ENCODE measurements at regions not wholly inside any gene's neighbourhood (a gene's known extent, or its start where the extent isn't known, plus 50 kb on each side); places are given as distances from the start of the nearest gene placed in this dataset.

DNA sequence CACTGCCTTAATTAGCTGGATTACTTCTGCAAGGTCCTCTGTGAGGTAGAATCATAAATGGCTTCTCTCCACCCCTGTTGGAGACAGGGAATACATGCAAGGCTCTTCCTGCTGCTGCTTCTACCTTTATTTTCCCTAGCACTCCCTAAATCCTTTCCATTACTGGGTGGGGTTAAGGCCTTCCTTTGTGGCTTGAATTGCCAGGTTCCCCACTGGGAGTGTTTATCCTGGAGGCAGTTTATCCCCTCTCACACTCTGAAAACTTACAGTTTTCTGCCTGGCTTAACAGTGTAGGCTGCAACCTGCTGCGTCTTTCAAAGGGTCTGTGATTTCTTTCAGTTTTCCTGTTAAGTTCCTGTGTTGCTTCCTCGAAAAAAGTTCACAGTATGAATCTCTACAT lies 1062.3 kb upstream of the CRIM1 start:
- Histone ChIP-seq H3K27ac (ENCODE audit: low read depth in 1 of 2, low read length in 2 of 2) (no peak overlapping the region), H3K27me3 (ENCODE audit: control insufficient read depth in 1 of 2, insufficient read depth in 2 of 2, low read length in 2 of 2) (no peaks in the 10 kb centered on the region), H3K4me1 (ENCODE audit: insufficient read depth, low read length) (no peaks in the 10 kb centered on the region), H3K4me3 (ENCODE audit: low read length) (no peak overlapping the region), H3K9me3 (ENCODE audit: control insufficient read depth in 1 of 2, insufficient read depth in 1 of 2, low read length in 2 of 2) (peaks cover 0 to 7% of the 10 kb centered on the region in 2 experiments), H3K36me3 (ENCODE audit: insufficient read depth, low read length) (no peaks in the 10 kb centered on the region)
- Mint-ChIP-seq H3K4me3 (no peak overlapping the region), H3K36me3 (ENCODE audit: low read depth) (no peaks in the 10 kb centered on the region), H3K4me1 (ENCODE audit: low read depth) (no peaks in the 10 kb centered on the region), H3K27ac (no peak overlapping the region), H3K9me3 (peaks cover 2% of the 10 kb centered on the region), H3K27me3 (no peaks in the 10 kb centered on the region)
- ChIA-PET POLR2A (no interaction called here), CTCF (no interaction called here)
- TF ChIP-seq, protein P1, sequence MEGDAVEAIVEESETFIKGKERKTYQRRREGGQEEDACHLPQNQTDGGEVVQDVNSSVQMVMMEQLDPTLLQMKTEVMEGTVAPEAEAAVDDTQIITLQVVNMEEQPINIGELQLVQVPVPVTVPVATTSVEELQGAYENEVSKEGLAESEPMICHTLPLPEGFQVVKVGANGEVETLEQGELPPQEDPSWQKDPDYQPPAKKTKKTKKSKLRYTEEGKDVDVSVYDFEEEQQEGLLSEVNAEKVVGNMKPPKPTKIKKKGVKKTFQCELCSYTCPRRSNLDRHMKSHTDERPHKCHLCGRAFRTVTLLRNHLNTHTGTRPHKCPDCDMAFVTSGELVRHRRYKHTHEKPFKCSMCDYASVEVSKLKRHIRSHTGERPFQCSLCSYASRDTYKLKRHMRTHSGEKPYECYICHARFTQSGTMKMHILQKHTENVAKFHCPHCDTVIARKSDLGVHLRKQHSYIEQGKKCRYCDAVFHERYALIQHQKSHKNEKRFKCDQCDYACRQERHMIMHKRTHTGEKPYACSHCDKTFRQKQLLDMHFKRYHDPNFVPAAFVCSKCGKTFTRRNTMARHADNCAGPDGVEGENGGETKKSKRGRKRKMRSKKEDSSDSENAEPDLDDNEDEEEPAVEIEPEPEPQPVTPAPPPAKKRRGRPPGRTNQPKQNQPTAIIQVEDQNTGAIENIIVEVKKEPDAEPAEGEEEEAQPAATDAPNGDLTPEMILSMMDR (IDR thresholded peaks at IDR 0.05), result no peak
- DNase-seq, result no peak
- intact Hi-C loops (cut with DNase I, micrococcal nuclease), result no loop called here
- no peak for ATAC-seq (ENCODE audit: poor library complexity)

DNA sequence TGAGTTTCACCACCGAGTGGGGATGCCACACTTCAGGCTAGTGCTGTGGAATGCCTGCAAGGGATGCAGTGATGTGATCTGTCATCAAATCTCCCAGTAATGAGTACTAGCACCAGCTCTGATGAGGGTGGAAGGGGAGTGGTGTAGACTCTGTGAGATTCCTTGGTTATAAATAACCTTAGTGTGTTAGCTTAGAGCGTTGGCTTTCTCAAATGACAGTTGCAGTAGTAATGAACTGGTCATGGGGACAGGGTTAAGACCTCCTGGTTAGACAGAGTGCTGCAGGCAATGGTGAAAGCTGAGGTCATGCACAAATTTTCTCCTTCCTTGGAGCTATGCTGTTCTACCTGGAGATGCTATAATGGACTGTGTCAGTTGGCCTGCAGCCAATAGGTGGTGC lies 1063.4 kb upstream of the CRIM1 start:
- H3K9me3 Mint-ChIP-seq, result peaks cover 2% of the 10 kb centered on the region
- intact Hi-C loops (cut with DNase I, micrococcal nuclease), result no loop called here
- H3K36me3 Mint-ChIP-seq (ENCODE audit: low read depth), result no peaks in the 10 kb centered on the region
- POLR2A ChIA-PET, result no interaction called here
- H3K27ac Mint-ChIP-seq, result no peak overlapping the region
- DNase-seq (no peak), ATAC-seq (ENCODE audit: poor library complexity) (no peak)
- H3K27ac ChIP-seq (ENCODE audit: low read depth in 1 of 2, low read length in 2 of 2), result no peak overlapping the region
- TF ChIP-seq, protein P1 (IDR thresholded peaks at IDR 0.05), result no peak
- no peaks in the 10 kb centered on the region for H3K36me3 ChIP-seq (ENCODE audit: insufficient read depth, low read length)
- no peaks in the 10 kb centered on the region for H3K4me1 ChIP-seq (ENCODE audit: insufficient read depth, low read length)
- no peak overlapping the region for H3K4me3 ChIP-seq (ENCODE audit: low read length)
- no peaks in the 10 kb centered on the region for H3K4me1 Mint-ChIP-seq (ENCODE audit: low read depth)
- H3K9me3 ChIP-seq (ENCODE audit: control insufficient read depth in 1 of 2, insufficient read depth in 1 of 2, low read length in 2 of 2), result peaks cover 0 to 7% of the 10 kb centered on the region in 2 experiments
- H3K27me3 Mint-ChIP-seq, result no peaks in the 10 kb centered on the region
- no peak overlapping the region for H3K4me3 Mint-ChIP-seq
- CTCF ChIA-PET, result no interaction called here
- no peaks in the 10 kb centered on the region for H3K27me3 ChIP-seq (ENCODE audit: control insufficient read depth in 1 of 2, insufficient read depth in 2 of 2, low read length in 2 of 2)

DNA sequence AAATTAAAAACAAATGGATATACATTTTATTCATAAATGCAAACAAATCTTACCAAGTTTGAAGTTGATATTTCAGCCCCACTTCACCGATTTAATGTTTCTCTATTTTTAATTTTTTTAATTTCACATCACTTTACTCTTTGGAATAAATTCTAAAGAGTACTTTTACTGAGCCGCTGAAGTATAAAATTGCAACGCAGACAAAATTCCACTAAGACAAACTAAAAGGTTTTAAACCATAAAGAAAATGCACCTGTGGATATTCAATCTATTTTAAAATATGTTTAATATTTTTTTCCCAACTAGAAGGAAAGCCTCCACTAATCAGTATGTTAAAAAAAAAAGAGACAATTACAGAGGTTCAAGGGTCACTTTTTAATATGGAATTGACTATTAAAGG lies 1073.9 kb upstream of the CRIM1 start:
- Mint-ChIP-seq H3K27me3 (no peaks in the 10 kb centered on the region), H3K27ac (no peak overlapping the region), H3K4me3 (no peak overlapping the region), H3K9me3 (peaks cover 2% of the 10 kb centered on the region), H3K4me1 (ENCODE audit: low read depth) (no peaks in the 10 kb centered on the region), H3K36me3 (ENCODE audit: low read depth) (no peaks in the 10 kb centered on the region)
- CTCF ChIA-PET, result interaction anchor here (0.6 to 0.7 kb wide), 2 partner anchors 24 to 26 kb away, joined by 3 read pairs; no protein-coding TSS in a partner anchor
- TF ChIP-seq, protein P1 (IDR thresholded peaks at IDR 0.05), result no peak
- POLR2A ChIA-PET, result no interaction called here
- Histone ChIP-seq H3K36me3 (ENCODE audit: insufficient read depth, low read length) (no peaks in the 10 kb centered on the region), H3K27me3 (ENCODE audit: control insufficient read depth in 1 of 2, insufficient read depth in 2 of 2, low read length in 2 of 2) (no peaks in the 10 kb centered on the region), H3K4me3 (ENCODE audit: low read length) (no peak overlapping the region), H3K27ac (ENCODE audit: low read depth in 1 of 2, low read length in 2 of 2) (no peak overlapping the region), H3K4me1 (ENCODE audit: insufficient read depth, low read length) (no peaks in the 10 kb centered on the region), H3K9me3 (ENCODE audit: control insufficient read depth in 1 of 2, insufficient read depth in 1 of 2, low read length in 2 of 2) (no peaks in the 10 kb centered on the region)
- no peak for DNase-seq
- intact Hi-C loops (cut with DNase I, micrococcal nuclease), result no loop called here
- ATAC-seq (ENCODE audit: poor library complexity), result no peak

Measured in CD4-positive, alpha-beta T cell (primary cell).